GM19043 (cell line): ENCODE measurements at regions not wholly inside any gene's neighbourhood (a gene's known extent, or its start where the extent isn't known, plus 50 kb on each side); places are given as distances from the start of the nearest gene placed in this dataset.

Source experiments
- ATAC-seq: cut with Tn5 transposase; IDR thresholded peaks from one replicate; pipeline ENCODE4 v1.9.1; 2021; ENCODE audit warnings: low read depth; ENCODE audit not compliant: unreplicated experiment

GRCh38 chr5:54775645-54776044 is 209.7 kb downstream of the ESM1 start:
- ATAC-seq: no peak

DNA sequence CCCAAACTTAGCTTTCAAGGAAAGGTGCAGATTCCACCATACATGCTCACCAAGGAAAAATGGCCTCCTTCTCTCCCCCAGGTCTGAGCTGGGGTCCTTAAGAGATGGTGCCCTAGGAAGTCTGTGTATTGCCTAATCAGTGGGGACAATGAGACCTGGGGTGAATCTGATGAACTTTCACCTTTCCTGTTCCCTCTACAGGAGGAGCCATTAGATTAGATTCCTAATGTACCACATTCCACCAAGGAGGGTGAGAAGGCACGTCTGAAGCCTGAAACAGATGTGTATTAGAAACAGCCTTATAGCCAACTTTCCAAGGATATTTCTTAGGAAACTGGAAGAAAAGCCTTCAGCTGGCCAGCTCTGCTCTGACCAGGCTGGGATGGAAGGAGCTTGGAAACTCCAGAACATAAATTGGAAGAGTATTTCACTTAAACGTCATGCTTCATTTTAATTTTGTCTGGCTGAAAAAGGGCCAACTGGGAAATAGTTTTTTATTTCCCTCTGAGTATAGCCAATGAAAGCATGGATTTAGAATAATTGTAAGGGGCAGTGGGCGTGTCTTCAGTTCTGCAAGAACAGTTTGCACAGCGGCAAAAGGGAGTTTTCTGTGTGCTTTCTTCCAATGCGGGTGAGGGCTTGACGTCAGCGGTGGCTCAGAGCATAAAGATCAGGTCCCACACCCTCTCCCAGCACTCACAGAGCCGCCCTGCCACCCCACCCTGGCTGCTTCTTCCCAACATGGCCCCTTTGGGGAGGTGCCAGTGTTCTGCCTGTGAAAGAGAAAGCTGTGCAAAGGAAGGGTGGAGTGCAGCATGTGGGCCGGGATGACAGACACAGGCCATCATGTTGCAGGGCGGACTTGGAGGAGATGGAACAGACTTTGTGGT is 210.9 kb downstream of the ESM1 start:
- no peak for ATAC-seq

- ATAC-seq: no peak
Observed at GRCh38 chr5:54772684-54773083, 212.7 kb downstream of the ESM1 start.

DNA sequence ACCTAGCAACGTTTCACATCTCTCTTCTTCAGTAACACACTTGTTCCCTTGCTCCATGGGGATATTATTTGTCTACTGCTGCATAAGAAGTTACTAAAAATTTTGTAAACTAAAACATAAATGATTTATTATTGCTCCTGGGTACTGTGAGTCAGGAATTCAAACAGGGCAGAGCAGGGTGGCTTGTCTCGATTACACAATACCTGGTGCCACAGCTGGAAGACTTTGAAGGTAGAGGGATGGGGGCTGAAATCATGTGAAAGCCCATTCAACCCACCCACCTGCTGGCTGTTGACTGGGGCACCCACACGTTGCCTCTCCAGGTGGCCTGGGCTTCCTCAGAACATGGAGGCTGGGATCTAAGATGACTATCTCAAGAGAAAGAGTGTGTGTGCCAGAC is 213.2 kb downstream of the ESM1 start:
- ATAC-seq: no peak

GRCh38 chr5:54769746-54770145 is 215.6 kb downstream of the ESM1 start:
- no peak for ATAC-seq

- ATAC-seq: no peak
Observed at GRCh38 chr5:54769072-54769471, 216.3 kb downstream of the ESM1 start.

- ATAC-seq: no peak
Observed at GRCh38 chr5:54766748-54767147, 218.6 kb downstream of the ESM1 start.

GRCh38 chr5:54765165-54766028 is 220.0 kb downstream of the ESM1 start:
- ATAC-seq: no peak

DNA sequence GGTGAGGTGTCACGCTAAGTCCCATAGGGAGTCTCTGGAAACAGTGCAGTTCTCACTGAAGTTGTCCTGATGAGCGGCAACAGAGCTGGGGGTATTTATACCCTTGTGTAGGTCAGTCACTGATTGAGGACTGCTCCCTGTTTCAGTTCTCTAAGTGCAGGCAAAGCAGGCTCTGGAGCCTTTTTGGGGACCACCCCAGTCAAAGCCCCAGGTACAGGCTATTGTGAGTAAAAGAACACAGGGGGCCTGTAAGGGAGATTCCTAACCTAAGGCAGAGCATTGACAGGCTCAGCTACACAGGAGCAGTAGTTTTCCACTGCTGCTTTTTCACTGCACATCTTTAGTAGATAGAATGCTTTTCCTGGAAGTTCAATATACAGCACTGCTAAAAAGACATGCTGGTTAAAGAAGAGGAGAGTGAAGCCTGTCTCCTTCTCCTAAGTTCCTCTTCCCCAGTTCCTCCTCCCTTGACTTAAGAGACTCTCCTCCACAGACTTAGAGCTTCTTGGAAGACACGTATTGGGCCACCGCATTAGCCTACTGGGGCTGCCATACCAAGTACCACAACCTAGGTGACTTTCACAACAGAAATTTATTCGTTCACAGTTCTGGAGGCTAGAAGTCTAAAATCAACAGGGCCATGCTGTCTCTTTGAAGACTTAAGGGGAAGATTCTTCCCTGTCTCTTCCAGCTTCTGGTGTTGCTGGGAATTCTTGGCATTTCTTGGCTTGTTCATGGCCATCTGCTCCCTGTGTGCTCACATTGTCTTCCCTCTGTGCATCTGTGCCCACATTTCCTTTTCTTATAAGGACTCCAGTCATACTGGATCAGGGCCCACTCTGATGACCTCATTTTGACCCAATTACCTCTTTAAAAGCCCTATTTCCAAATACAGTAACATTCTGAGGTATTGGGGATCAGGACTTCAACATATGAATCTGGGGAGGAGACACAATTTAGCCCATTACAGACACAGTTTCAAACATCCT is 221.0 kb downstream of the ESM1 start:
- ATAC-seq: no peak

GRCh38 chr5:54761213-54761701 is 224.1 kb downstream of the ESM1 start:
- no peak for ATAC-seq

- no peak for ATAC-seq
Observed at GRCh38 chr5:54760182-54760935, 225.0 kb downstream of the ESM1 start.

GRCh38 chr5:54758038-54758437 is 227.4 kb downstream of the ESM1 start:
- no peak for ATAC-seq

- no peak for ATAC-seq
Observed at GRCh38 chr5:54757541-54757940, 227.9 kb downstream of the ESM1 start.

GRCh38 chr5:54756796-54757402 is 228.5 kb downstream of the ESM1 start:
- no peak for ATAC-seq

GRCh38 chr5:54756301-54756700 is 229.1 kb downstream of the ESM1 start:
- ATAC-seq: no peak

DNA sequence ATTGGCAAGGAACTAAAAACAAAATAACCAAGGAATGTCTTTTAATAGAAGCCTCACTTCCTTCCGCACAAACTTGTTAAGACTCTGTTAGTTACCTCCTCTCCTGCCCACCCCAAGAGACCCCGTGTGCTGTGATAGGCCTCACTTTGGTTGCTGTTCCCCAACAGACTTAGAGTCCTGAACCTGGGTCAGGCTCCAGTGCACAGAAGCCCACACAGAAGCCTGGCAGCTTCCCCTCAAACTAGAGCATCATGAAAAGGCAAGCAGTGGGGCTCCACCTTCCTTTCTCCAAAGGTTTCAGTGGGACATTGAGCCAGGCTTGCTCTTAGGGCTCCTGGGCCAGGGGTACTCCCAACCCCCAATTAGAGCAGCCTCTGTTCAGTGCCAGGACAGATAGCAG is 230.5 kb downstream of the ESM1 start:
- no peak for ATAC-seq

- no peak for ATAC-seq
Observed at GRCh38 chr5:54754420-54754819, 231.0 kb downstream of the ESM1 start.

- no peak for ATAC-seq
Observed at GRCh38 chr5:54753753-54754152, 231.6 kb downstream of the ESM1 start.

DNA sequence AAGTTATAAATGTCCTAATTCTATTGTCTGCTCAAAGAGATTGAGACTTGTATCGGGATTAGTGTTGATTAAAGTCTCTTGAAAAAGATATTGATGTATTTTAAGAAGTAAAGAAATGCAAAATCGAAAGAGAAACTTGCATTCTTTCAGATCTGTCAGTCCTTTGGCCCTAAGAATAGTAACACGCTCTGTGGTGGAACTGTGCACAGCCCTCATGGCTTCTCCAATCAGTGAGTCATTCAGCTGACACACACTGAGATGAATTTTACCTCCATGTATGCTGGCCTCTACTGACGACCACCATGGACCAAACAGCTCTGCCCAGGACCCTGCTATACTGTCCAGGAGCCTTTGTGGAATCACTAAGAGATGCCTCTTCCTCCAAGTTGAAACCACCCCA is 232.4 kb downstream of the ESM1 start:
- ATAC-seq: peak; percentile 90
